ENCODE measurements at regions not wholly inside any gene's neighbourhood (a gene's known extent, or its start where the extent isn't known, plus 50 kb on each side); places are given as distances from the start of the nearest gene placed in this dataset.

DNA sequence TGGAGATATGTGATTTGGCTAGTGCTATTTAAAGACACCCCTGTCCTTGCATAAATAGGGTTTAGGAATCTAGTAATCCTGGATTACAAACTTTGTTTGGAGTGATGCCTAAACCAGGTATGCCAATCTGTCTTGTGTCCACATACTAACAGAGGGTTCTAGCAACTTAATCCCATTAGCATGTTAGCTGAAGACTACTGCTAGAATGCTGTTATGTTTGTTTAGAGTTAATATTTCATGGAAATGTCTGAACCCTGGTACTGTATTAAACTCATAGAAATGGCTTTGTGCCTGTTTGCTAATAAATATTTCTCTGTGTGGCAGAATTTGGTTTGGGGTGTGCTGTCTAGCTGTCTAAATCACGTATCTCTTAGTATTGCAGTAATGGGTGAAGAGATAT is 150.8 kb downstream of the PFKFB3 start:
- TF ChIP-seq, protein P1, sequence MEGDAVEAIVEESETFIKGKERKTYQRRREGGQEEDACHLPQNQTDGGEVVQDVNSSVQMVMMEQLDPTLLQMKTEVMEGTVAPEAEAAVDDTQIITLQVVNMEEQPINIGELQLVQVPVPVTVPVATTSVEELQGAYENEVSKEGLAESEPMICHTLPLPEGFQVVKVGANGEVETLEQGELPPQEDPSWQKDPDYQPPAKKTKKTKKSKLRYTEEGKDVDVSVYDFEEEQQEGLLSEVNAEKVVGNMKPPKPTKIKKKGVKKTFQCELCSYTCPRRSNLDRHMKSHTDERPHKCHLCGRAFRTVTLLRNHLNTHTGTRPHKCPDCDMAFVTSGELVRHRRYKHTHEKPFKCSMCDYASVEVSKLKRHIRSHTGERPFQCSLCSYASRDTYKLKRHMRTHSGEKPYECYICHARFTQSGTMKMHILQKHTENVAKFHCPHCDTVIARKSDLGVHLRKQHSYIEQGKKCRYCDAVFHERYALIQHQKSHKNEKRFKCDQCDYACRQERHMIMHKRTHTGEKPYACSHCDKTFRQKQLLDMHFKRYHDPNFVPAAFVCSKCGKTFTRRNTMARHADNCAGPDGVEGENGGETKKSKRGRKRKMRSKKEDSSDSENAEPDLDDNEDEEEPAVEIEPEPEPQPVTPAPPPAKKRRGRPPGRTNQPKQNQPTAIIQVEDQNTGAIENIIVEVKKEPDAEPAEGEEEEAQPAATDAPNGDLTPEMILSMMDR (IDR thresholded peaks at IDR 0.05), result no peak
- TF ChIP-seq POLR2A (IDR thresholded peaks at IDR 0.05), result no peak
